Hepatocyte (in vitro differentiated cells): ENCODE measurements at regions not wholly inside any gene's neighbourhood (a gene's known extent, or its start where the extent isn't known, plus 50 kb on each side); places are given as distances from the start of the nearest gene placed in this dataset.

ENCODE experiments used
- EZH2 ChIP-seq: fragments of 200-600 bp; sonication (generic); IDR thresholded peaks from 2 replicates; pipeline ENCODE4 v1.6.1; 2016; ENCODE audit warnings: antibody characterized with exemption, mild to moderate bottlenecking, borderline replicate concordance
- EZH2phosphoT487 ChIP-seq: fragments of 200-600 bp; sonication (generic); IDR thresholded peaks from one replicate; pipeline ENCODE4 v1.6.1; 2018; ENCODE audit warnings: antibody characterized with exemption, mild to moderate bottlenecking, low read depth, moderate library complexity; ENCODE audit not compliant: unreplicated experiment, severe bottlenecking
- TF ChIP-seq, protein P1 (sequence below): fragments of 200-600 bp; sonication (generic); IDR thresholded peaks from 2 replicates; pipeline ENCODE4 v1.5.1; 2016; ENCODE audit warnings: antibody characterized with exemption, mild to moderate bottlenecking; ENCODE audit not compliant: poor library complexity

DNA sequence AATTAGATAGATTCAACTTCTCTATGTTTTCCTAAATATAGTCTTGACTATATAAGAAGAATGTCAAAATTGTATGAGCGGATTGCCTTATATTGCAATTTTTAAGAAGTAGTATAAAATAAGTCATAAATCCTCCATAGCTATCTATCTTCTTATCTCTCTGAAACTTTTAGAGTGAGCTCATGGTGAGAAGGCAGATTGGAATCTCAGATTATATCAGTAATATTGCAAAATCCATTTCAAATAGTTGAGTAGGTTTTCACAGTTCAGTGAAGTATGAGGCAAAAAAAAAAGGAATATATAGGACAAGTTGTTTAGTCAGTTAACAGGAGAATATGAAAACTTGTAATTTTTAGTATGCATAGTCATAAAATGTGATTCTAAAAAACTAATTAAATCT lies 156.4 kb downstream of the FAM174A start:
- no peak for TF ChIP-seq EZH2phosphoT487
- no peak for TF ChIP-seq EZH2
- TF ChIP-seq, protein P1, sequence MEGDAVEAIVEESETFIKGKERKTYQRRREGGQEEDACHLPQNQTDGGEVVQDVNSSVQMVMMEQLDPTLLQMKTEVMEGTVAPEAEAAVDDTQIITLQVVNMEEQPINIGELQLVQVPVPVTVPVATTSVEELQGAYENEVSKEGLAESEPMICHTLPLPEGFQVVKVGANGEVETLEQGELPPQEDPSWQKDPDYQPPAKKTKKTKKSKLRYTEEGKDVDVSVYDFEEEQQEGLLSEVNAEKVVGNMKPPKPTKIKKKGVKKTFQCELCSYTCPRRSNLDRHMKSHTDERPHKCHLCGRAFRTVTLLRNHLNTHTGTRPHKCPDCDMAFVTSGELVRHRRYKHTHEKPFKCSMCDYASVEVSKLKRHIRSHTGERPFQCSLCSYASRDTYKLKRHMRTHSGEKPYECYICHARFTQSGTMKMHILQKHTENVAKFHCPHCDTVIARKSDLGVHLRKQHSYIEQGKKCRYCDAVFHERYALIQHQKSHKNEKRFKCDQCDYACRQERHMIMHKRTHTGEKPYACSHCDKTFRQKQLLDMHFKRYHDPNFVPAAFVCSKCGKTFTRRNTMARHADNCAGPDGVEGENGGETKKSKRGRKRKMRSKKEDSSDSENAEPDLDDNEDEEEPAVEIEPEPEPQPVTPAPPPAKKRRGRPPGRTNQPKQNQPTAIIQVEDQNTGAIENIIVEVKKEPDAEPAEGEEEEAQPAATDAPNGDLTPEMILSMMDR = no peak
